Brain pericyte (primary cell): ENCODE measurements at regions not wholly inside any gene's neighbourhood (a gene's known extent, or its start where the extent isn't known, plus 50 kb on each side); places are given as distances from the start of the nearest gene placed in this dataset.

Experiments
- DNase-seq: peaks from one replicate; pipeline ENCODE4 v3.0.0-alpha.2; 2012; ENCODE audit warnings: low read depth, low spot score

- DNase-seq, result no peak
Observed at GRCh38 chr11:32316858-32317642, 118.3 kb downstream of the WT1 start.

DNA sequence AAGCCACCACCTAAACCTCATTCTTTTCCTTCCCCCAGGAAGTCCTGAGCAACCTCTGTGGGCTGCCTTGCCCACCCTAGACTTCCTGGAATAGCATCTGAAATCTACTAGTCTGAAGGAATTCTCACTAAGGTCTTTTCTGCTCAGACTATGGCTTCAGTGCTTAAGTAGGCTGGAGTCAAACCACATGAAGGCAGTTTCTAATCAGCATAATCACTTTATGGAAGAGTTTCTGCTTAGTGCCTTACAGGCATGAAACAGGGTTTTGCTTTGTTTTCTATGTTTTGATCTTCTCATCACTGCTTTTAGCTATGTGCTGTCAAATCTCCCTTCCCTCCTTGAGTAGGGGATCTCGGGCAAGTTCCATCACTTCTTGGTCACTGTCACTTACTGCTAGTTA lies 117.7 kb downstream of the WT1 start:
- no peak for DNase-seq

DNA sequence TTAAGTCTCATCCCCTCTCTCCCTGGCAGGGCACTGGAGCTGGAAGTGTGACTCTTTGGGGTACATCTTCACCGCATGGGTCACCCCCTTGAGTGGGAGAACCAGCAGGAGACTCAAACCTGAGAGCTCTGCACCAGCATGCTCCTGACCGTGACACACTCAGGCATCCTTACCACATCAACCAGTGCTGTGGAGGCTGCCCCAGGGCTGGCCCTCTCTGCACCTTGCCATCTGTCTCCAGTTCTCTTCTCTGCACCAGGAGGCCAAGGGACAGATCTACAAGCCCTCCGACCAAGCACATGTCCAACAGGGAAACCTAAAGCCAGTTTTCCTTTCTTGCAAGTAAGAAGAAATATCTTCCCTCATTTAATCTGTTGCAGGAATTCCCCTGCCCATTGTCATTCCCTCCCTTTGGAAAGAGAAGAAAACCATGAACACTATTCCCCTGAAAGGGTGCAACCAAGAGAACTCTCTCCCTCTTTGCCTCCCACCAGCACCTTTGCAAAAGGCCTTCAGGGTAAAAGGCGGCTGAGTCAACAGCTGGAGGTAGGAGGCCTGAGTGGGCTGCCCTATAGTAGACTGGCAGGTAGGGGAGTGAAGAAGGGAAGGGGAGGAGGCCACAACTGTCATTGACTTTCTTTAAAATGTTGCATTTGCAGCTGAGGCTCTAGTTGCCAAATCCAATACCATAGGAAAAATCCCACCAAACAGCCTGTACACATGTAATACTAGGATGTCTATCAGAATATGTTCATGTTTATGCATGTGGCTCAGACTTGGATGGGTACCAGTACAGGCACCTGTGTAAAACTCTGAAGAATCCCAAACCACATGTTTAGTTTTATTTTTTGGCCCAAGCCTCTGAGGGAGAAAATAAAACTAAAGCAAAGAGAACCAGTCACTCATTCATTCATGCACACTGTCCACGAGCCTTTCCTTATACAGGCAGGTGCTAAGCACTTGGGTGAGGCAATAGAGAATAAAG lies 117.0 kb downstream of the WT1 start:
- DNase-seq, result no peak

DNA sequence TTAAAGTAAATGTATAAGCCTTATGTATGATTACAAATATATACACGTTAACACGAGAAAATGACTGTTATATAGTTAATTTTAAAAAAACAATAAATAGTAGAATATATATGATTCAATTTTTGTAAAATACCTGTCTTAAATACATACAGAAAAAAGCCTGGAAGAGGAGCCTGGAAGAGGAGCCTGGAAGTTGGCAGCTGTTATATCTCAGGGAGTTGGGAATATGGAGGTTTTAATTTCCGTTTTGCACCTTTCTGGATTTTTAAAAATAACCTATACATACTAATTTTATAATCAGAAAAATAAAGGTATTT lies 111.6 kb downstream of the WT1 start:
- no peak for DNase-seq

DNA sequence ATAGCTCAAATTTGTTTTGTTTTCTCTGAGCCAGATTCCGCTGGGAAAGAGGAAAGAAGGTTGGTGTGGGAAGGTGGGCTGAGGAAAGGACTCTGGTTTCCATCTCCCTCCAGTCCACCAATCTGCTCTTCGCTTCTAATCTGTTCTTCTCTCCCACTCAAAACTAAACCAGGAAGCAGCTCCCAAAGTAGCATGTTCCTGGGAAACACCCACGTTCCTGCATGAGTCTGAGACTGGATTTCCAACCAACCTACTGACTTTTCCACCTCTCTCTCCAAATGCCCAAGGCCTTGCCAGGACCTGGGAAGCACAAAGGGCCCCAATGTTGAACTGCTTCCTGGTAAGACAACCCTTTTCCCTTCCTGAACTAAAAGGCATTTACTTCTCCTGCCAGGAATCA lies 110.2 kb downstream of the WT1 start:
- DNase-seq, result no peak

DNA sequence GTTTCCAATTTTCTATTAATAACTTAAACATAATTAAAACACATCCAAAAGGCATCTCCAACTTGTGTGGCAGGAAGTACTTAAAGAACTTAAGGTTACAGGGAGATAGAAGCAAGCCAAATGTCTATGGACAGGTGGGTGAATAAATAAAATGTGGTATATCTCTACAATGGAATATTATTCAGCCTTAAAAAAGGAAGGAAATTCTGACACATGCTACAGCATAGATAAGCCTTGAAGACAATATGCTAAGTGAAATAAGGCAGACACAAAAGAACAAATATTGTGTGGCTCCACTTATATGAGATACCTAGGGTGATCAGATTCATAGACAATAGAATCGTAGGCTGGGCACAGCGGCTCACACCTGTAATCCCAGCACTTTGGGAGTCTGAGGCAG lies 109.6 kb downstream of the WT1 start:
- DNase-seq, result no peak

DNA sequence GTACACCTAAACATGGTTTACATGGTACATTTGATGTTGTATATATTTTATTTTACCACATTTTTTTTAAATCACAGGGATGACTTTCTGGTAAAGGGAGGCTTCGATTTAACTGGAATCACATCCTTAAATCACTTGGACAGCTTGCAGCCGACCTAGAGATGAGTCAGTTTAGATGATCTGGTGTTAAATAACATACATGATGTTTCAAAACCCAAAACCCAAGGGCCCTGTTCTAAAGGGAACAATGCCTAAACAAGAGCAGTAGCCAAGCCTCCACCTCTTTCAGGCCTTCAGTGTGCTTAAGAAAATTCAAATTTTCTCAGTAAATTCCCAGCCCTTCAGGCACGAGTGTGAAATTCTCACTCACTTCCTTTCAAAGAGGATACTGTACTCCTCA lies 108.8 kb downstream of the WT1 start:
- DNase-seq, result no peak

GRCh38 chr11:32328392-32328791 lies 106.9 kb downstream of the WT1 start:
- no peak for DNase-seq

DNA sequence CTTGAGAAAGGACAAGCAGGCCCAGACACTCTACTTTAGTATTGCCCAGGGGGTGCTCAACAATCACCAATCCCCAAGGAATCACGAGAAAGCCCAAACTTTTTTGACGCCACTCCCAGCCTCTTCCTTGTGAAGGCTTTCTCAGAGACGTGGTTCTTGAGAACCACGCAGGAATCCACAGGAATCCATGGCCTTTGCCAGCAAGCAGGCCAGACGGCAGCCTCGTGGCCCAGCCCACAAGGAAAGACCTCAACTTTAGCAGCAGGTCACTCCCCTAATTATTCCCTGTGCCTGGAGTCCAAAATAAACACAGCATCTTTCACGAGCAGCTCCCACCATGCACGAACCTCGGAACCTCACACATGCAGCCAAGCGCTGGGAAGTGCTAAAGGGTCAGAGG lies 104.2 kb downstream of the WT1 start:
- no peak for DNase-seq

DNA sequence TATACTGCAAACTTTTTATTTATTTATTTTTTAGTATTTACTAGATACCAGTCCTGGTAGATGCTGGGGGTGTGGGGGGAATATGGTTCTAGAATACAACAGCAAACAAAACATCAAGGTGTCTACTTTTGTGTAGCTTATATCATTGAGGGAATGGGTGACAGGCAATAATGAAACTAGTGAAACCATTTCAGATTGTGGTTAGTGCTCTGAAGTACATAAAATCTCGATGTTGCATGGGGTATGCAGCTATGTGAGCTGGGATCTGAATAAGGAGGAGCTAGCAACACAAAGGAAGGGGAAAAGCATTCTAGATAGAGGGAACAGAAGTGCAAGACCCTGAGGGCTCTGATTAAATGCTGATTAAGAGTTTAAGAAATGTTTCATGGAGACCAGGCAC lies 103.5 kb downstream of the WT1 start:
- no peak for DNase-seq

DNA sequence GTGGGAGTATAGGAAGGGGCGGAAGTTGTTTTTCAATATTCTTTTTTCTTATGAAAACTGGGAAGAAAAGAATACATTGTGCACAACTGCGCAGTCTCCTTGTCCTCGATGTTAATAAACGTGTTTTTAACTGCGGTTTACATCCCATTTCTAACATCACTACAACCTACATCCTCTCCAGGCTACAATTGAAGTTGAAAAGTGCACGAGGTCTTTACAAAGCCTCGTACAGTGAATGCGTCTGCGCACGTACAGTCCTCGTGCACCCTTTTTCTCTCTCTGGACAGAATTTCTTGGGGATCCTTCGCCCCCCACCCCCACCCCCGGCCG lies 102.4 kb downstream of the WT1 start:
- DNase-seq, result no peak

DNA sequence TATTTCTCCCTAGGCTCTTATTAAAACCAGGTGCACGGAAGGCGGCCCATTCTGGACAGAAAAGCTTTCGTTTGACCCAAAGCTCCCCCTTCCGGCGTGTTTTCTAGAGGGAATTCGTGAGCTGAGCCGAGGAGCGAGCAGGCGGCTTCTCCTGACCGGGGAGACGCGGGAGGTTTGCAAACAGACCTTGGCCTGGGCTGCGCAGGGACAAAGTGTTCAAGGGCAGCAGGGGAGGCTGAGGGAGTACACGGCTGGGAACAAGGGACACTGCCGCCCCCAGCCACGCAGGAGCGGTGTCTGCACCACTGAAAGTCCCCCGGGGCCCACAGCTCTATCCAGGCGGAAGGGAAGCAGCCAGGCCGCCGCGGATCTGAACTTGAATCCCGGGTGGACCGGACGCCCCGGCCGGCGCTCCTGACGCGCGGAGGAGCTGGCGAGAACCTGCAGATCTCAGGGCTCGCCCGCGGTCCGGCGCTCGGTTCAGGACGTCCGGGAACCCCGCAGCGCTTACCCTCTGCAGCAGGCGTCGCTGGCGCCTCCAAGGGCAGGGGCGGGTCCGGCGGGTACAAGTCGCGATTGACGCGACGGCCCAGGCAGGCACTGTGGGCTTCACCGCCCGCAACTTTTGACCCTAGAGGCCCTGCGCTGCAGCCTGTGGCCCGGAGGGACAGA lies 101.9 kb downstream of the WT1 start:
- no peak for DNase-seq

DNA sequence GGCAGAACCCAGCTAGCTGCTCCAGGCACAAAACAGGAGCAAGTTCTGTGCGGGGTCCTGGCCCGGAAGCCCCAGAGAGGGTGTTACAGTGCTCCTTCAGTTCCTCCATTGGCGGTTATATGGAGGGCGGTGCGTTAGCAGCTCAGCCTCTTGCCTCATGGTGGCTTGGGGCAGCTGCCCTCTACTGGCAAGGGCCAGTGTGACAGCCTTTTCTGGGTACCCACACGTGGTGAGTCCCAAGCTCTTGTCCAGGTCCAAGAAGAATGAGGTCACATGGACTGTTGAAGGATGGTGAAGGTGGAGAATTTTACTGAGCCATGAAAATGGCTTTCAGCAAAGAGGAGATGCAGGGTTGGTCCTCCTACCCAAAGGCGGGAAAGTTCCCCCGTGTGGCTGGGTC lies 100.5 kb downstream of the WT1 start:
- no peak for DNase-seq
